Endometrium (tissue), 2 donors: ENCODE measurements at regions not wholly inside any gene's neighbourhood (a gene's known extent, or its start where the extent isn't known, plus 50 kb on each side); places are given as distances from the start of the nearest gene placed in this dataset.

Experiments
- FAIRE-seq: peaks from 2 replicates; lab custom pipeline; 2012; peaks lifted over from hg19 to GRCh38; lab: Jason Lieb, UNC
- donor health status: control.
- donor health status: control.

DNA sequence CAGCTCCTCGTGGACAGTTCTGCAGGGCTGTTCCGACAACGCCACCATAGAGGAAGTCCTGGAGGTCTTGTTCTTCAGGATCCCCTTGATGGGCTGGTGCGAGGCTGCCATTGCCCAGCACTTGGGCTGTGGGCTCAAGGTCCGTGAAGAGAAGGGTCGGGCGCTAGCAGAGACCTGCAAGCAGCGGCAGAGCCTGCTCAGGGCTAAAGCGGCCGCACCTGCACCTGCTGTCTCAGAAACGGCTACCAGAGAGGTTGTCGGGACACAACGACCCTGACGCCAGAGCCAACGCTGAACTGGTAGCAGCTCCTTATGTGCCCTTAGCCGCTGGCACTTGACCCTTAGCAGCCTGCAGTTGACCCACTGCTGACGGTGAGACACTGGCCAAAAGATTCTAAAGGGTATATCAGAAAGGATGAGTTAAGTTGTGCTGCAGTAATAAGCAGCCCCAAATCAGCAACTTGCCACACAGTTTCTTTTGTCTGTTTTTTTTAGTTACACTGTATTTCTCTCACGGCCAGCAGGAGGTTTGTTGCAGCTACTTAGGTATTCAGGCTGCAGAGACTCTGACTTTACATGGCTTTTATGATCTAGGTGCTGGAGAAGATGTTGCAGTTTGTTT, 55.5 kb upstream of the ST6GAL2 start:
- no peak for FAIRE-seq

DNA sequence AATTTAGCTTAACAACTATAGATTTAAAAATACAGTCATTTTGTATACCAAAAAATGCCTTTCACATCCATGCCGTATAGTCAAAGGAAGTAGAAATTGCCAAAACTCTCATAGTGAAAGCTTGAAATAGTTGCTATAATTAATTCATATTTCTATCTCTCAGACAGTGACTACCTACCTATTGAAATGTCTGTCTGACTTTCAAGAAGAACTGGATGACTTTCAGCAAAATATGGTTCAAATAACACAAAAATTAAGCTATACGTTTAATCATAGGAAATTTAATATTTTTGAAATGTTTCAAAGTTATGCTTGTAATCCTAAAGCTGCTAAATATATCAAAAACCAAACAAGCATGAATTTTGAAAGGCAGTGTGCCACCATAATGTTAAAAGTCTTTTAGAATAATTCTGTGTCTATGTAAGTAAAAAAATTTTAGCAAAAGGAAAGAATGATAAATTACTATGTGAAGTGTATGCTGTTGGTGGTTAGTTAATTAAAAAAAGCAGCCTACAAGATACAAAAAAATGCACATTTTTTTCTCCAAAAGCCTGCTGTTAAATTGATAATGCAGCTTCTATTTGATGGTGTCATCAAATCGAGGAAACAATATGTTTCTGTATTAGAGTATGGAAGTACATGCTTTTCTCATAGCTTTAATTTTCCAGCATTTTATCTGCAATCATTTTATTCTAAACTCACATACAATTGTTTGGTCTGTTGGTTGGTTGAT, 57.7 kb upstream of the ST6GAL2 start:
- FAIRE-seq: no peak

DNA sequence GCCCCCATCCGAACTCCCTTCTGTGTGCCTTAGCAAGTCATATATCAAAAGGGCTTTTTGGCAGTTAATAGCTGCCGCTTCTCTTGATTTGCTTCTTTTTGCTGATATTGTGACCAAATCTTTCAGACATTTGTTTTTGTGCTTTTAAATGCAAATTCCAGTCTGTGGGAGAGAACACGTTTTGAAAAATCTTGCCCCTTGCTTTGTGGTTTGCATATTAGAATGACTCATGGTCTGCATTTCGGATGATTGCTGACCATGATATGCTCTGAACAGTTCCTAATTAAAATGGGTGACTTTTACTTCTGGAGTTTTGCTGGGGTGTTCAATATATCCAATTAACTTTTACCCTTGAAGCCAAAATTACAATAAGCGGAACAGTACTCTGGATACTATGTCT, 58.2 kb upstream of the ST6GAL2 start:
- FAIRE-seq: no peak

DNA sequence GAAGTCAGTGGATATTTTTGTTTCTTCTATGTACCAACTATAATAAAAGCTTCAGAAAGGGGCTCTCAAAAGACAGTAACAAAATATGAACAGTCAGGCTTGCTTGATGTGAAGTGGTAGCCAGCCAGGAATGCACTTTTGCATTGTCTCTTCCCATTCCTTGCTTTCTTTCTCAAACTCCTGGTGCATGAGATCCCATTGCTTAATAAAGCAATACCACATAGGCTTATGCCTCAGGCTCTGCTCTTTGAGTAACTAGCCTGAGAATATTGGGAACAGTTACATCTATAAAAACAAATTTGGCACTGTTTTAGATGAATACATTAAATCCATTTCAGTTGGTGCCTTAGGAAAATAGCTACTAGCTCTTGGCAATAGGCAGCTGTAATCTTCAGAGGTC, 62.6 kb upstream of the ST6GAL2 start:
- no peak for FAIRE-seq

DNA sequence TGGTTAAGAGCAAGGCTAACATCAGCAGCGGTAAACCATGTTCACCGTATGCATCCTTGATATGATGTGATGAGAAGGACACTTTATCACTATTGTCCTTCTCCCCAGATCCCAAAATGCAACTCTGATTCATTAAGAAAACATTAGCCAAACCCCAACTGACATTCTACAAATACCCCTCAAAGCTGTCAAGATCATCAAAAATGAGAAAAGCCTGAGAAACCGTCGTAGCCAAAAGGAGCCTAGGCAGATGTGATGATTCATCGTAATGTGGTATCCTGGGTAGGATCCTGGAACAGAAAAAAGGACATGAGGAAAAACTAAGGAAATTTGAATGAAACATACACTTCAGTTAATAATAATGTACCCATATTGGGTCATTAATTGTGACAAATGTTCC, 67.3 kb upstream of the ST6GAL2 start:
- FAIRE-seq: no peak

DNA sequence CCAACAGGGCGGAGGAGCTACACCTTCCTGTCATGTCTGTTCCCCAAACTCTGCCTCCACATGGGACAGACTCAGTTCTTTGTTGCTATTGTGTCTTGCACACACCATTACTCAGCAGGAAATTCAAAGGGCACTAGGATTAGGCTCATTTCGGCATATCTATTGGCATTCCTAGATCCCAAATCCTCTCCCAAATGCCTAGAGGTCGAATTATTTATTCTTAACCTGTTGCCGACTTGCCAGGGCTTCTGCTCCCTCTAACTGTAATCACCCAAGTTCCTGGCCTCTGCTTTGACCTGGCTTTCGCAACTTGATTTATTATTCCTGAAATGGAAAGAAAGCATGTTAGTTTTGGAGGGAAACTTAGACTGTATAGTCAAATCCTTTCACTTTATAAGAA, 67.8 kb upstream of the ST6GAL2 start:
- no peak for FAIRE-seq

DNA sequence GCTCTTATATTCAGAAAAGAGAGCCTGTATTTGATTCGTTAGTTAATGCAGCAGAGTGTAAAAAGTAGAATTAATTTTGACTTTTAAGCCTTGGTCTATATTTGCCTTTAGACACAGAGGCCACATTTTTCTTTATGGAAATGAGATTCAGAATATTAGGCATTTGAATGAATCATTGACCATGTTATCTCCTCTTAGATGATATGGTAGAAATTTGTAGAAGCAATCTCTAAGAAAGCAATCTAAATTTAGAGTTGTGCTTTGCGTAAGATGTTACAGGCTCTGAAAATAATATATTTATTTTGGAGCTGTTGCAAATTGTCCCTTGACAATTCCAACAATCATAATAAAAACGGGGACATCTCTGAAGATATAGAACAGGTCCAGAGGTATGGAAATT, 68.3 kb upstream of the ST6GAL2 start:
- FAIRE-seq: no peak

DNA sequence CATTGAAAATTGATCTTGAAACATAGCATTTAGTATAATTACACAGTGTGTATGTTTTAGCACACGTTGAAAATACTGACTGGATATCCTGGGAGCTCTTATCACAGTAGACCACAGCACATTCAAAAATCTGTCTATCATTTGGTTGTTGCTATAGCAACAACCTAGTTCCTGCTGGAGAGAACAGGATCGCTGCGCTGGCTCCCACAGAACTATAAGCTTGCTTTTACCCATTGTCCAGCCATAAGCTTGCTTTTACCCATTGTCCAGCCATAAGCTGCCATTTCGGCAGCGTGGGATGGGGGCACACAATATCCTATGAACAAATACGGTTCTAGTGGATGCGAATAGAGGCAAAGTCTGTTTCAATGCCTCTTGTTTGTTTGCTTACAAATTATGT, 70.4 kb upstream of the ST6GAL2 start:
- no peak for FAIRE-seq

DNA sequence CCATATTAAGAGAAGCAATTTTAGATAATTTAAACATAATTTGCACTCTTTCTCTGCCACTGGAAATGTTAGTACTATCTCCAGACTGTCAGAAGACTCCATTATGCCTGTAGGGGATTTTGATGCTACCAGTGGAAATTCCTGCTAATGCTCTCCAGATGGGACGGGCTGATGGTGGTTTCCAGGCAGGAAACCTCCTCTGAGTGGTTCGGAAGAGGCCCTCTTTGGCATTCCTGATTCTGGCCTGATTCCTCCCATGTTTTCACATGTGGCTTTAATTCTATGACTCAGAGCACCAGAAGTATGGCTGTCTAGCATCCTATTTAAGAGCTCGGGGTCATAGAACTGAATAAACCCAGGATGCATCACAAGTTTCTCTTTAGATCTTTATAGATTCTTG, 70.9 kb upstream of the ST6GAL2 start:
- FAIRE-seq: peak; percentile 97

DNA sequence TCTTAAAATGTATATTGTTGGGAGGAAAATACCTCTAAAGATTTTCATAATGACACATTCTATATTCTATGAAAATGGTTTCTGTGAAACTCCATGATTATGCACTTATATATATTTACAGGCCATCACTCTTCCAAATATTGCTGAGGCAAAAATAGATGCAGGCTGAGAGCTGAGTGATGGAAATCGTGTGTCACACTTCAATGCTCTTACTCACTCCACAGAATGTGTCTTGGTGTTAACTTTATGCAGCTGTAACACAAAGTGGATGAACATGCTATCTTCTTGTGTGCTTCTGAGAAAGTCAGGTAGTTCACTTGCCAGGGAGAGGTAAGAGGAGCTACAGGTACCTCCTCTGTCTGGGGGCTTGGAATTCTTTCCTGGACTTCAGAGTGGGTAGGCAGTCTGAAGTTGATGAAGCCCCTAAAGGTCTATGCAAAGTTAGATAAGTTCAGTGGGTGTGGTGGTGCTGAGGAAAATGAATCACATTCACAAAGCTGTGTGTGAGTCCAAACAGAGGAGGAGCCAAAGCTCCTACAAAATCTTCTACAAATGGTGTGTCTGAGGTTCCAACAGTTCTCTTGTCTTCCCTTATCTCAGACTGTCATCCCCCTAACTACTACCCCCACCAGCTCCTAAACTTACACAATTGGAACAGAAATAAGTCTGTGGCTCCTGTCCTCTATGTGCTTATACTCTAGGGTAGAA, 74.2 kb upstream of the ST6GAL2 start:
- FAIRE-seq: no peak

DNA sequence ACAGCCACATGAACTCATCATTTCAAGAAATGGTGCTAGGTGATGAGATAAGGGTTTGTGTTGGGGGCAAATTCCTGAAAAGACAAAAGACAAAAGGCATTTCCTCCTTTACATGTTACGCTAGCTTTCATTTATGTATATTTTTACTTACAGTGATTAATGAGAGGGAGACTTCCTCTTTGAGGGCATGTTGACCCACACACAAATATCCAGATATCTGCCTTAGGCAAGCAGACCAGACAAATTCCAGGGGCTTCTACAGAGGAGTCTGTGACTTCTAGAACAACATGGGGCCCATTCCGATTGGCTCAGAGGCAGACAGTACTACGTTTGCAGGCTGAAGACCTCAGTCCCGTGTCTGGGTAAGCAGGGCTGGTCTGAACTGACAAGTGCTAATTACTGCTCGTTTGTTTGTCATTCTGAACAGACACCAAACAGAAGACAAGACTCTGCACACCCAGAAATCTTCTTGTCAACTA, 74.8 kb upstream of the ST6GAL2 start:
- peak; percentile 87 for FAIRE-seq

DNA sequence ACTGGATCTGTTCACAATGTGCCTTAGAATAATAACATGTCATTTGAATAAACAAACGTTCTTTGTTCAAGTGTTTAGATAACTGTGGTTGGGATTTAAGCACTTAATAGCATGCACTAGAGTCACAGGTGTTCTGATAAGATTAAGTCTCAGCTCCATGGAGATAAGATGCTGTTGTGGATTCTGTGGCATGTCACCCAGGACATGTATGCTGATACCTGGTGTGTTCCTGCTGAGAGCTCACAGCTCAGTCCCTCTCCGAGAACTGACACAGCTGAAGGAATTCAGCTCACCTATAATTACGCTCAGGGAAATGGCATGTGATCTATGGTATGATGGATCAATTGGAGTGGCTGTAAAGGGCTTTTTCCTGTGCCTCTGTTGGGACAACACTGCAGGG, 75.4 kb upstream of the ST6GAL2 start:
- FAIRE-seq: no peak

DNA sequence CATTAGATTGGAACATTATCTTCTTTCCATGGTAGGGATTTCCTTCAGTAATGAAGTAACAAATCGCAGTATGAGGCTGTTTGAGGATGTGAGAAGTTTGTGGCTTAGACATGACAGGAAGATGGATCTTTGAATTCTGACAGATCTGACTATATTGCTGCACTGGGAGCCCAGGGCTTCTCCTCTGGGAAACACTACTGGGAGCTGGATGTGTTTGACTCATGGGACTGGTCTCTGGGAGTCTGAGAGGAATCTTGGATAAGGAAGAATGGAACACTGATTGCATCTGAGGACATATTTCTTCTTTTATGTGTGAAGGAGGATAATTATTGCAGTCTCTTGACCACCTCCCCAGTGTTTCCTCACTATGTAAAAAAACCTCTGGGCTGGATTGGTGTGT, 77.2 kb upstream of the ST6GAL2 start:
- no peak for FAIRE-seq

DNA sequence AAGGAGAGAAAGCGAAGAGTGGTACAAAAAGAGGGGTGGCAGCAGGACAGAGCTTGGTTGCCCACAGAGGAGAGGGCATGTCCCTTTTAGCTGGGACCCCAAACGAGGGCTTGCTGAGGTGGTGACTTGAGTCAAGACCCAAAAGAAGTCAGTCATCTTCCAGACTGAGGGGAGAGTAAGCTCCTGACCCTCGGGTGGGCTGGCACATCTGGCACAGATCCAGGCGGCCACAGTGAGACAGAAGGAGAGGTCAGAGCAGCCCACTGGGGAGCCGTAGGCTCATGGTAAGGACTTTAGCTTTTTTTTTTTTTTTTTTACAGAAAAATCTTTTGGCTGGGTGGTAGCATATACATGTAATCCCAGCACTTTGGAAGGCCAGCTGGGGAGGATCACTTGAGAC, 77.9 kb upstream of the ST6GAL2 start:
- no peak for FAIRE-seq

DNA sequence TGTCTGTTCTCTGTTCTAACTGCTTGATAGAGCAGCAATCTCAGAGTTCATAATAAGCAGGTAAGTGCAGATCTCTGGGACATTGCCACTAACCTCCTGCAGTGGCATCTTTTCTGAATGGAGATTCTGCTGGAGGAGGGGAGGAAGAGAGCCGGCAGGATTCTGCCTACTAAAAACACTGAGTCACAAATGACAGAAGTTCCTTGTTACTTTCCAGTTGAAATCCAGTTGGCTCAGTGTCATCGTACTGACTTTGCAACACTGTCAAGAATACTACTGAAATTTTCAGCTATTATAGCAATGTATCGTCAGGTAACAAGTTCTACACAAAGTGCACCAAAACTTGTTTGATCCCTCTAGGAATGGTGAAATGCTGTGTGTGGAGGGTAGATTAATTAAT, 79.6 kb upstream of the ST6GAL2 start:
- no peak for FAIRE-seq

DNA sequence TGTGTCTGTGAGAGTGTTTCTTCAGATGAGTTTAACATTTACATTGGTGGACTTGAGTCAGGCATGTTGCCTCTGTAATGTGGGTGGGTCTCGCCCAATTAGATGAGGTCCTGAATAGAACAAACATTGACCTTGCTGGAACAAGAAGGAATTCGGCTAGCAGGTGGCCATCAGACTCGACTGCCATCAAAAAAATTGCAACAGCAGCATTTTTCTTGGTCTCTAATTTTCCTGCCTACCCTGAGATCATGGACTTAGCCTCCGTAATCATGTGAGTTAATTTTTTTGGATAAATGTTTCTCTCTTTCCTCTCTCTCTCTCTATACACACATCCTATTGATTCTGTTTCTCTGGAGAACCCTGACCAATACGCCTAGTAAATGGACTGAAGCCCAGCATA, 83.8 kb upstream of the ST6GAL2 start:
- FAIRE-seq: no peak

DNA sequence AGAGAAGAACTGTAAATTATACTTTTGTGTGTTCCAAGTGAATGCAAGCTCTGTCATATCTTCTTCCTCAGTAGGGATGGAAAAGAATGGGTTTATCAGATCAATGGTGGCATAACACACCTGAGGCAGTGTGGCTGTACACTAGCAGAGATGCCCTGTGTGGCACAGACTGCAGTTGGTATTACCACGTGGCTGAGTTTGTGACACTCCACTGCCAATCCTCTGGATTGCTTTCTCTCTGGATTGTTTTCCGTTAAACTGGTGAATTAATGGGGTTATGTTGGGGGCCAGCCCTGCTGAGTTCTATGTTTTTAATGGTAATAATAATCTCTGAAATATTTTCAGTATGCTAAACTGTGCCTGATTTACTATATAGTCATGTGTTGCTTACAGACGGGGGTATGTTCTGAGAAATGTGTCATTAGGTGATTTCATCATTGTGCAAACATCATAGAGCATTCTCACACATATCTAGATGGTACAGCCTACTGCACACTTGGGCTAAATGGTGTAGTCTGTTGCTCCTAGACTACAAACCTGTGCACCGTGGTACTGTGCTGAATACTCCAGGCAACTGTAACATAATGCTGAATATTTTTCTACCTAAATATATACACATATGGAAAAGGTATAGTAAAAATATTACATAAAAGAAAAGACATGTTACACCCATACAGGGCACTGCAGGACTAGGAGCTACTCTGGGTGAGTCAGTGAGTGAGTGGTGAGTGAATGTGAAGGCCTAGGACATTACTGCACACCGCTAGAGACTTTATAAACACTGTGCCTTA, 84.7 kb upstream of the ST6GAL2 start:
- FAIRE-seq: no peak

DNA sequence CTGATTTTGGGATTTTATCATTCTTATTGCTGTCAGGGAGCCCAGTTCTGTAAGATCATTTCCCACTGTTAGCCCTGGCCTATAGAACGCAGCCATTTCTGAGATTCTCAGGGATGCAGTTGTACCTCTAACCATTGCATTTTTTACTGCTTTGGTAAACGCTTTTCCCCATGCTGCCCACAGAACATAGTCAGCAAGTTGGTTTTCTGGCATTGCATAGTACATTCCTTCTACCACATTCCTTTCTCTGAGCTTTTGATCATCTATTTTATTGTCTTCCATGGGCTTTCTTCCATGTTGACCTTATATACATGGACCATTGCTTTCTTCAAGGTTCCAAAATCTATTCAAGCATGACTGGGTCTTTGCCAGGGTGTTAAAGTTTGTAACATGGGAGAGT, 86.8 kb upstream of the ST6GAL2 start:
- no peak for FAIRE-seq

DNA sequence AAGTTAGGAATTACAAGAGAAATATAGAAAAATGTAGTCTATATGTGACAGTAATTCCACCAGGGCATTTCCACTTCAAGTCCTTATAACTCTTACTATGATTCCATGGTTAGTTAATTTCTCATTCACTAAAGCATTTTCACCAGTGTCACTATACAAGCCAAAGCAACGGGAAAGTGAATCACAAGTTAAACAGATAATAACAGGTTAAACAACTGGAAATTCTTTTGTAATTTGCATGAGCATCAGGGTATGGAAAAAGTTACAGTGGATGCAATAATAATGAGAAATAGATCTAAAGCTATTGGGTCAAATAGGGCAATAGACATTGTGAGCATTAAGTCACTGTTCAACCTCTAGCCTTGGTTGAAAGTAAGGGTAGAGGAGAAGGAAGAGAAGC, 88.9 kb upstream of the ST6GAL2 start:
- no peak for FAIRE-seq

DNA sequence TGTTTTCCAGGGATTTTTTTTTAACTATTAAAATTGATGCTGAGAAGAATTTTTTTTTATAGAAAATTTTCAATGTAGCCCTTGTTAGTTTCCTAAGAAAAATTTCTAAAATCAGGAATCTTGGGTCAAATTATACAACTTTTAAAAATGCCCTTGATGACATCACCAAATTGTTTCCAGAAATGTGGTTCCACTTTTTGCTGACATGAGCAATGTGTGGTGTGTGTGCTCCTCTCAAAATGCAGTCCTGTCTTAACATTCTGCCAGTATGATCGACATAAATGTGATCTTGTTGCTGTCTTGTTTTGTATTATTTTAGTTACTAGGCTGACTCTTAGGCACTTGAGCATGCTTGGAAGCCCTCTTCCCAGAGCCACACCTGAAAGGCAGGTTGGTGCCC, 89.7 kb upstream of the ST6GAL2 start:
- no peak for FAIRE-seq

DNA sequence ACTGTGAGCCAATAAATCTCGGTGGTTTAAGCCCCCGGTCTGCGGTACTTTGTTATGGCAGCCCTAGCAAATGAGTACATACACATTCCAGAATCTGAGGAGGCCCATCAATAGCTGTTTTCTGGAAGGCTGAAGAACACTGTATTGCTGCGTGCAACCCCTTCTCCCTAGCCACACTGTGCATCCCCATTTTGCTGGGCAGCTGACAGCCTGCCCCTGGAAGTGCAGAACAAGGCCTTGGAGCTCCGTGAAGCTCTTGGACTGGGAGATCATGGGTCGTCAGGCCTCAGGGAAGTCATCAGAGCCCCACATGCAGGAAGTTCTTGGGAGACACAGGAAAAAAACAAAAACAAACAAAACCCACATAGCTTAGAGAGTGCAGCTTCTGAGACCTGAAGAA, 90.6 kb upstream of the ST6GAL2 start:
- FAIRE-seq: no peak

DNA sequence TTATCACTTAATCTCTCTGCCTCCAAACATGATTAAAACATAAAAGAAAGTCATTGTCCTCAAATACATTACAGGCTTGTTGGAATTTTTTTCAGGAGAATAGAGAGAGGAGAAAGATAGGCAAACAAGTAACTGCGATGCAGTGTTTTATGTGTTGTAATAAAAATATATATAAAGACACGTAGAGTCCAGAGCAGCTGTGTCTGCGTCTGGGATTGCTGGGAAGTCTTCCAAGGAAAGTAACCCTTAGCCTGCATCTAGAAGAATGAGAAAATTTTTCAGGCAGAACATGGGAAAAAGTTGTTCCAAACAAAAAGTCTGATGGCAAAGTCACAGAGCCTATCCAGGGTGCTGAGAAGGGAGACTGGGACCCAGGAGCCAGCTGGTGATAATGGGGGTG, 91.8 kb upstream of the ST6GAL2 start:
- FAIRE-seq: peak; percentile 97

DNA sequence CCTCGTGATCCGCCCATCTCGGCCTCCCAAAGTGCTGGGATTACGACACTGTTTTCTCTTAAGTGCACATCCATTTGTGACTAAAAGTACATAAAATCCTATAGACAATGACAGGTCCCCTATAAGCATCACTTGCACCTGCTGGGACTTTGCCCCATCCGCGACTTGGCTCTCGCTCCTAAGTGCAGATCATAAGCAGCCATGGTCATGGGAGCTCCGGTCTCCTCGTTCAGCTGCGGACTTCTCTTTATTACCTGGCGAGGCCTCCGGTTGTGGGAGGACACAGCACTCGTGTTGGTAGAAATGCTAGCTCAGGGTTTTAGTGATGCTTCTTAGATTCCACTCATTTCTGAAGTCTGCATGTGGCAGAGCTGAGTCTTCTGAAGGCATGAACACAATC, 92.7 kb upstream of the ST6GAL2 start:
- FAIRE-seq: no peak
